GM23338 (cell line): ENCODE measurements at regions not wholly inside any gene's neighbourhood (a gene's known extent, or its start where the extent isn't known, plus 50 kb on each side); places are given as distances from the start of the nearest gene placed in this dataset.

Source experiments
- EZH2 ChIP-seq: fragments of 200-600 bp; sonication (generic); IDR thresholded peaks from one replicate; pipeline ENCODE4 v1.8.0; 2017; ENCODE audit warnings: antibody characterized with exemption, mild to moderate bottlenecking, low read depth; ENCODE audit not compliant: unreplicated experiment
- EZH2phosphoT487 ChIP-seq: fragments of 200-600 bp; sonication (generic); IDR thresholded peaks from one replicate; pipeline ENCODE4 v1.8.1; 2018; ENCODE audit warnings: antibody characterized with exemption; ENCODE audit not compliant: unreplicated experiment
- REST ChIP-seq: IDR thresholded peaks from one replicate; pipeline ENCODE4 v1.6.1; 2018; ENCODE audit warnings: antibody characterized with exemption; ENCODE audit not compliant: unreplicated experiment
- TF ChIP-seq, protein P1 (sequence below), 2 experiments: fragments of 200-600 bp in 1 of 2; sonication (generic) in 1 of 2; conservative IDR thresholded peaks; 2 replicates each; pipeline versions ENCODE4 v1.5.1 to v1.6.1; 2016 to 2017; ENCODE audit warnings: antibody characterized with exemption in 2 of 2, low read depth in 2 of 2, mild to moderate bottlenecking in 2 of 2, moderate library complexity in 1 of 2

DNA sequence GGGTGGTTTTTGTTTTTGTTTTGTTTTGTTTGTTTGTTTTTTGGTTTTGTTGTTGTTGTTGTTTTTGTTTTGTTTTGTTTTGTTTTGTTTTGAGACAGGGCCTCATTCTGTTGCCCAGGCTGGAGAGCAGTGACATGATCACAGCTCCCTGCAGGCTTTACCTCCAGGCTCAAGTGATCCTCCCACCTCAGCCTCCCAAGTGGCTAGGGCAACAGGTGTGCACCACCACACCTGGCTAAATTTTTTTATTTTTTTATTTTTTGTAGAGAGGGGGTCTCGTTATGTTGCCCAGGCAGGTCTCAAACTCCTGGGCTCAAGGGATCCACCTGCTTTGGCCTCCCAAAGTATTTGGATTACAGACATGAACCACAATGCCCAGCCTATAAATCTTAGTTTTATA is 115.9 kb upstream of the NFE2L3 start:
- TF ChIP-seq, protein P1, sequence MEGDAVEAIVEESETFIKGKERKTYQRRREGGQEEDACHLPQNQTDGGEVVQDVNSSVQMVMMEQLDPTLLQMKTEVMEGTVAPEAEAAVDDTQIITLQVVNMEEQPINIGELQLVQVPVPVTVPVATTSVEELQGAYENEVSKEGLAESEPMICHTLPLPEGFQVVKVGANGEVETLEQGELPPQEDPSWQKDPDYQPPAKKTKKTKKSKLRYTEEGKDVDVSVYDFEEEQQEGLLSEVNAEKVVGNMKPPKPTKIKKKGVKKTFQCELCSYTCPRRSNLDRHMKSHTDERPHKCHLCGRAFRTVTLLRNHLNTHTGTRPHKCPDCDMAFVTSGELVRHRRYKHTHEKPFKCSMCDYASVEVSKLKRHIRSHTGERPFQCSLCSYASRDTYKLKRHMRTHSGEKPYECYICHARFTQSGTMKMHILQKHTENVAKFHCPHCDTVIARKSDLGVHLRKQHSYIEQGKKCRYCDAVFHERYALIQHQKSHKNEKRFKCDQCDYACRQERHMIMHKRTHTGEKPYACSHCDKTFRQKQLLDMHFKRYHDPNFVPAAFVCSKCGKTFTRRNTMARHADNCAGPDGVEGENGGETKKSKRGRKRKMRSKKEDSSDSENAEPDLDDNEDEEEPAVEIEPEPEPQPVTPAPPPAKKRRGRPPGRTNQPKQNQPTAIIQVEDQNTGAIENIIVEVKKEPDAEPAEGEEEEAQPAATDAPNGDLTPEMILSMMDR (conservative IDR thresholded peaks at IDR 0.05; ENCODE audit: low read depth in 2 of 2), result no peak
- TF ChIP-seq REST, result no peak
- TF ChIP-seq EZH2phosphoT487, result no peak
- no peak for TF ChIP-seq EZH2
